HepG2 (cell line): ENCODE measurements at regions not wholly inside any gene's neighbourhood (a gene's known extent, or its start where the extent isn't known, plus 50 kb on each side); places are given as distances from the start of the nearest gene placed in this dataset.

ENCODE experiments used
- ATAC-seq: fragments of 200-7000 bp; cut with Tn5 transposase; 3 replicates; pipeline ENCODE4 v1.9.1; 2020; ENCODE audit warnings: mild to moderate bottlenecking, moderate library complexity
- BruUV-seq: library from RNA; stranded (reverse); fragments of 400-500 nt; replicated peaks from 2 replicates; lab custom pipeline; 2021; lab: Mats Ljungman, UMichigan
- CTCF ChIA-PET: fragments of 300-600 bp; formaldehyde crosslinking; extraction: SDS; loops from one replicate; lab custom pipeline; 2021; ENCODE audit warnings: low total read pairs, inconsistent platforms, low intra/inter-chr PET ratio; lab: Yijun Ruan, JAX
- POLR2A ChIA-PET: fragments of 350-600 bp; sonication (Branson Sonifier 250); formaldehyde crosslinking; loops from one replicate; lab custom pipeline; 2020; ENCODE audit warnings: antibody characterized with exemption, inconsistent platforms; lab: Yijun Ruan, JAX
- DNase-seq: peaks from one replicate; pipeline ENCODE4 v3.0.0-alpha.2; 2015; ENCODE audit warnings: low spot score
- FAIRE-seq: peaks from 3 replicates; lab custom pipeline; 2011; peaks lifted over from hg19 to GRCh38; lab: Jason Lieb, UNC
- H2AFZ ChIP-seq: one replicate; pipeline ENCODE4 v1.6.1; 2011; ENCODE audit warnings: low read length, inconsistent platforms
- H3K27ac ChIP-seq: fragments of 300-600 bp; 3 replicates; pipeline ENCODE4 v1.8.0; 2011; ENCODE audit warnings: mixed run types, mild to moderate bottlenecking, mixed read lengths, low read length, inconsistent platforms; ENCODE audit not compliant: insufficient read depth; ENCODE audit errors: extremely low read length
- H3K27me3 ChIP-seq, 2 experiments: fragments of 200-600 bp in 1 of 2; 2 replicates in 1 of 2; 3 replicates in 1 of 2; pipeline versions ENCODE4 v1.6.0 to v1.8.0; 2011; ENCODE audit warnings: low read length in 2 of 2, mild to moderate bottlenecking in 2 of 2, moderate library complexity in 2 of 2, inconsistent platforms in 1 of 2; ENCODE audit not compliant: insufficient read depth in 2 of 2, control insufficient read depth in 1 of 2
- H3K36me3 ChIP-seq, 2 experiments: fragments of 200-600 bp in 1 of 2; replicated peaks in 1 of 2; 2 replicates in 1 of 2; 3 replicates in 1 of 2; pipeline versions ENCODE4 v1.5.1 to v1.8.0; 2011; ENCODE audit warnings: low read length in 2 of 2, inconsistent platforms in 1 of 2; ENCODE audit not compliant: insufficient read depth in 2 of 2, control insufficient read depth in 1 of 2
- H3K4me1 ChIP-seq: 2 replicates; pipeline ENCODE4 v1.5.1; 2012; ENCODE audit warnings: low read length, inconsistent platforms; ENCODE audit not compliant: insufficient read depth
- H3K4me2 ChIP-seq: 2 replicates; pipeline ENCODE4 v1.6.0; 2011; ENCODE audit warnings: low read depth, low read length, inconsistent platforms
- H3K4me3 ChIP-seq, 3 experiments: fragments of 200-600 bp in 1 of 3; sonication (generic), shearing (Covaris generic) in 1 of 3; replicated peaks in 1 of 3; 2 replicates each; pipeline ENCODE4 v1.5.1; 2011 to 2016; ENCODE audit warnings: low read length in 3 of 3, inconsistent platforms in 2 of 3, low read depth in 2 of 3, mild to moderate bottlenecking in 2 of 3, control low read depth in 1 of 3, mixed read lengths in 1 of 3; ENCODE audit not compliant: insufficient read depth in 1 of 3
- H3K79me2 ChIP-seq: one replicate; pipeline ENCODE4 v1.6.1; 2011; ENCODE audit warnings: low read length, inconsistent platforms; ENCODE audit not compliant: insufficient read depth
- H3K9ac ChIP-seq: 2 replicates; pipeline ENCODE4 v1.6.0; 2011; ENCODE audit warnings: mild to moderate bottlenecking, low read depth, low read length, inconsistent platforms; ENCODE audit not compliant: insufficient read depth
- H3K9me3 ChIP-seq: 2 replicates; pipeline ENCODE4 v1.5.1; 2012; ENCODE audit warnings: mild to moderate bottlenecking, low read length
- H4K20me1 ChIP-seq: 2 replicates; pipeline ENCODE4 v1.6.0; 2011; ENCODE audit warnings: inconsistent platforms, mild to moderate bottlenecking, low read length, moderate library complexity; ENCODE audit not compliant: insufficient read depth
- CERS6 ChIP-seq: sonication (generic); formaldehyde crosslinking; IDR thresholded peaks from 2 replicates; pipeline ENCODE4 v1.5.0; 2020; ENCODE audit warnings: missing genetic modification reagents
- EEA1 ChIP-seq: sonication (generic); formaldehyde crosslinking; IDR thresholded peaks from 2 replicates; pipeline ENCODE4 v1.5.1; 2020; ENCODE audit warnings: mild to moderate bottlenecking, missing genetic modification reagents, borderline replicate concordance
- KLF13 ChIP-seq: sonication (generic); formaldehyde crosslinking; IDR thresholded peaks from 2 replicates; pipeline ENCODE4 v1.4.0; 2020; ENCODE audit warnings: mild to moderate bottlenecking, missing genetic modification reagents
- NAIF1 ChIP-seq: sonication (generic); formaldehyde crosslinking; IDR thresholded peaks from 2 replicates; pipeline ENCODE4 v1.5.0; 2020; ENCODE audit warnings: mild to moderate bottlenecking, missing genetic modification reagents, borderline replicate concordance
- NCOA1 ChIP-seq: sonication (generic); formaldehyde crosslinking; IDR thresholded peaks from 2 replicates; pipeline ENCODE4 v1.9.0; 2021; ENCODE audit warnings: missing genetic modification reagents
- NRL ChIP-seq: sonication (generic); formaldehyde crosslinking; IDR thresholded peaks from 2 replicates; pipeline ENCODE4 v1.5.0; 2020; ENCODE audit warnings: missing genetic modification reagents, mild to moderate bottlenecking, moderate library complexity, borderline replicate concordance
- RBM22 ChIP-seq: fragments of 200-400 bp; formaldehyde crosslinking; optimal IDR thresholded peaks from 2 replicates; pipeline ENCODE3; 2017; ENCODE audit warnings: mild to moderate bottlenecking, low read length, moderate library complexity
- RBM39 ChIP-seq: fragments of 200-400 bp; formaldehyde crosslinking; IDR thresholded peaks from one replicate; pipeline ENCODE4 v1.6.1; 2018; ENCODE audit warnings: antibody characterized with exemption, mild to moderate bottlenecking, low read depth, low read length; ENCODE audit not compliant: poor library complexity, severe bottlenecking
- RFXANK ChIP-seq: IDR thresholded peaks from 2 replicates; pipeline ENCODE4 v1.6.1; 2016
- SETDB1 ChIP-seq: sonication (generic); formaldehyde crosslinking; IDR thresholded peaks from 2 replicates; pipeline ENCODE4 v1.5.1; 2020; ENCODE audit warnings: missing genetic modification reagents, mild to moderate bottlenecking, borderline replicate concordance
- SMYD3 ChIP-seq: sonication (generic); formaldehyde crosslinking; IDR thresholded peaks from 2 replicates; pipeline ENCODE4 v1.8.1; 2023; ENCODE audit warnings: mild to moderate bottlenecking, missing genetic modification reagents
- STAT5B ChIP-seq: sonication (generic); formaldehyde crosslinking; IDR thresholded peaks from 2 replicates; pipeline ENCODE4 v1.4.0; 2020; ENCODE audit warnings: missing genetic modification reagents
- TGIF2 ChIP-seq: IDR thresholded peaks from 2 replicates; pipeline ENCODE4 v1.6.1; 2016; ENCODE audit warnings: control low read depth, missing compliant biosample characterization
- ZBTB10 ChIP-seq: sonication (generic); formaldehyde crosslinking; IDR thresholded peaks from 2 replicates; pipeline ENCODE4 v1.4.0; 2020; ENCODE audit warnings: missing genetic modification reagents, borderline replicate concordance
- ZNF121 ChIP-seq: sonication (generic); formaldehyde crosslinking; IDR thresholded peaks from 2 replicates; pipeline ENCODE4 v1.5.0; 2020; ENCODE audit warnings: mild to moderate bottlenecking, missing genetic modification reagents
- ZNF724P ChIP-seq: sonication (generic); formaldehyde crosslinking; IDR thresholded peaks from 2 replicates; pipeline ENCODE4 v1.8.0; 2022; ENCODE audit warnings: missing genetic modification reagents, borderline replicate concordance
- ZNF879 ChIP-seq: sonication (generic); formaldehyde crosslinking; IDR thresholded peaks from 2 replicates; pipeline ENCODE4 v1.8.1; 2023; ENCODE audit warnings: missing genetic modification reagents
- ZSCAN5A ChIP-seq: sonication (generic); formaldehyde crosslinking; IDR thresholded peaks from 2 replicates; pipeline ENCODE4 v1.8.0; 2022; ENCODE audit warnings: mild to moderate bottlenecking, missing genetic modification reagents, borderline replicate concordance
- WGBS: methylation state at CpG from one replicate; pipeline ENCODE4 v1.1.6; 2017; ENCODE audit warnings: low lambda C conversion rate; 5-methylcytosine and 5-hydroxymethylcytosine counted together
- in situ Hi-C: cut with HindIII; loops from 2 replicates; pipeline ENCODE4 v1.10.0; 2017; ENCODE audit warnings: low pct_unique_long_range_greater_than_20kb; ENCODE audit not compliant: extremely low pct_ligation_motif_present
- intact Hi-C: fragments of 100-400 bp; cut with micrococcal nuclease; formaldehyde crosslinking; loops from one replicate; pipeline ENCODE4 v1.10.0; 2022; ENCODE audit not compliant: unreplicated experiment

- no peak overlapping the region for H3K4me2 ChIP-seq
- no peak overlapping the region for H3K4me3 ChIP-seq
- TF ChIP-seq SETDB1 (CRISPR knock-in tag), result no peak
- no peak for TF ChIP-seq STAT5B (CRISPR knock-in tag)
- TF ChIP-seq RFXANK (CRISPR knock-in tag), result no peak
- no peak for TF ChIP-seq NAIF1 (CRISPR knock-in tag)
- TF ChIP-seq SMYD3 (CRISPR knock-in tag), result no peak
- TF ChIP-seq ZBTB10 (CRISPR knock-in tag), result no peak
- no peak for TF ChIP-seq ZNF879 (CRISPR knock-in tag)
- no peak for TF ChIP-seq RBM39
- TF ChIP-seq NRL (CRISPR knock-in tag), result no peak
- no peak for TF ChIP-seq ZNF724P (CRISPR knock-in tag)
- TF ChIP-seq ZSCAN5A, result no peak
- TF ChIP-seq ZNF121 (CRISPR knock-in tag), result no peak
- TF ChIP-seq TGIF2, result no peak
- TF ChIP-seq RBM22, result no peak
- no peak for TF ChIP-seq NCOA1 (CRISPR knock-in tag)
- no peak for TF ChIP-seq EEA1 (CRISPR knock-in tag)
- TF ChIP-seq KLF13 (CRISPR knock-in tag), result no peak
- no peak for TF ChIP-seq CERS6 (CRISPR knock-in tag)
- TF ChIP-seq, all 625 proteins: peak for 0
- POLR2A ChIA-PET, result no interaction called here
- intact Hi-C loops, result no loop called here
- no peaks in the 10 kb centered on the region for H3K36me3 ChIP-seq
- ATAC-seq (no peak), FAIRE-seq (no peak), DNase-seq (no peak)
- no peaks in the 10 kb centered on the region for H3K79me2 ChIP-seq
- no peaks in the 10 kb centered on the region for H3K27me3 ChIP-seq
- H3K9ac ChIP-seq, result no peak overlapping the region
- H3K9me3 ChIP-seq, result no peaks in the 10 kb centered on the region
- in situ Hi-C loops, result no loop called here
- no peaks in the 10 kb centered on the region for H4K20me1 ChIP-seq
- H3K27ac ChIP-seq, result no peak overlapping the region
- CTCF ChIA-PET, result no interaction called here
- H2AFZ ChIP-seq, result no peak overlapping the region
- 0% methylated on average over 1 of the region's 1 CpG for WGBS
- H3K4me1 ChIP-seq, result no peaks in the 10 kb centered on the region
- no TSS peak for BruUV-seq
Observed at GRCh38 chr5:97508864-97509263, 325.8 kb upstream of the RIOK2 start.
